Right hindlimb (tissue), 1 donor: ENCODE measurements at regions not wholly inside any gene's neighbourhood (a gene's known extent, or its start where the extent isn't known, plus 50 kb on each side); places are given as distances from the start of the nearest gene placed in this dataset.
"Not testable (repeated sequence)": the region's sequence is repeated elsewhere in the genome, so short reads cannot be mapped to it uniquely, and the experiment has no call there.

Source experiments
- DNase-seq: peaks from one replicate; pipeline ENCODE4 v3.0.0-alpha.2; 2018

GRCh38 chr4:60400593-60400992 is 799.5 kb upstream of the ADGRL3 start:
- no peak for DNase-seq

GRCh38 chr4:60404027-60404426 is 796.1 kb upstream of the ADGRL3 start:
- no peak for DNase-seq

- no peak for DNase-seq
Measured at GRCh38 chr4:60422439-60422838, 777.7 kb upstream of the ADGRL3 start.

DNA sequence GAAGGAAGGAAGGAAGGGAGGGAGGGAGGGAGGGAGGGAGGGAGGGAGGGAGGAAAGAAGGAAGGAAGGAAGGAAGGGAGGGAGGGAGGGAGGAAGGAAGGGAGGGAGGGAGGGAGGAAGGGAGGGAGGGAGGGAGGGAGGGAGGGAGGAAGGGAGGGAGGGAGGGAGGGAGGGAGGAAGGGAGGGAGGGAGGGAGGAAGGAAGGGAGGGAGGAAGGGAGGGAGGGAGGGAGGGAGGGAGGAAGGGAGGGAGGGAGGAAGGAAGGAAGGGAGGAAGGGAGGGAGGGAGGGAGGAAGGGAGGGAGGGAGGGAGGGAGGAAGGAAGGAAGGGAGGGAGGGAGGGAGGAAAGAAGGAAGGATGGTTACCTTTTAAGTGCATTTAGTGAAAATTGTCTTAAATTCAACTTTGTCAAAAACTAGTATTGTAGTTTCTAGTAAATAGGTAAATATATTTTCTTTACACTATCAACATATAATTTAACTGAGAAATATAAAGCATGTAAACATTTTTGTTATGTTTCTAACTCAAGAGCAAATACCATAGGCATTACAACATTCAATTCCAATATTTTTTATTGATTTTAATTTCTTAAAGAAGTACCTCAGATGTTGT is 776.4 kb upstream of the ADGRL3 start:
- DNase-seq = not testable (repeated sequence)

DNA sequence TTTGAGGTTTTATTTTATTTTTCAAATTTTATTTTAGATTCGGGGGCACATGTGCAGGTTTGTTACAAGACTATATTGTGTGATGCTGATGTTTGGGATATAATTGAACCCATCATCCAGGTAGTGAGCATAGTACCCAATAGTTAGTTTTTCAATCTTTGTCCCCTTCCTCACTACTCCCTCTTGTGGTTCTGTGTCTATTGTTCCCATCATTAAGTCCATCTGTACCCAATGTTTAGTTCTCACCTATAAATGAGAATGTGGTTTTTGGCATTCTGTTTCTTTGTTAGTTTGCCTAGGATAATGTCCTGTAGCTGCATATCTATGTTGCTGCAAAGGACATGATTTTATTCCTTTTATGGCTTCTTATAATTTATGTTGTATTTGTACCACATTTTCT is 767.2 kb upstream of the ADGRL3 start:
- DNase-seq = no peak

DNA sequence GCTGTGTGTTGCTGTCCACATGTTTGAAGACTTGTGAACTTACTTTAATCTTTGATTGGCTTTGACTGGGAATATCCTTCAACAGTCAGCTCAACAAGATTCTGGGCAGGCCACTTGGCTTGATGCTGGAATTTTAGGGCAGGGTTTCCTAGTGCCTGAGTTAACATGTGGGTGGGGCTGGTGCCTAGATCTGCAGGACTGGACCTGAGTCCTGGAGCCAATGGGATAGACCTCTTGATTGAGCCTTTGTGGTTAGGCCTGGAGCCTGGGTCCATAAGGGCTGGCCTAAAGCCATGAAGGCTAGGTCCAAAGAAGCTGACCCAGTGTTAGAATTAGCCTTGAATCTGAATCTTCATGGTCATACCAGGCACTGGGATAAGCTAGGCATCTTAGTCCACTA is 757.1 kb upstream of the ADGRL3 start:
- DNase-seq = no peak

DNA sequence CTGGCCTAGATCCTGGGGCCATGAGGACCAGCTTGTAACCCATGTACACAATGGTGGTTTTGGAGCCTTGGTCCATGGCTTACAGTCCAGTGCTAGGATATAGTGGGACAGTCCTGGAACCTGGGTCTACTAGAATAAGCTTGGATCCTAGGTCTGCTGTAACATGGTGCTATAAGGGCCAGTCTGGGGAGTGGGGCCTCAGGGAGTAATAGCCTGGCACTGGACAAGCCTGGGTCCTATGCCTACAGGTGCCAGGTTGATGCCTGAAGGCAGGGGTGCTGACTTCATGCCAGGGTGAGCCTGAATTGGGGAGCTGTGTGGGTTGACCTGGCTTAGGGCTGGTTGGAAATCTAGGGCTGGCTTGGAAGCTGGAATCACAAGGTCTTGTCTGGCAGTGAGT is 756.3 kb upstream of the ADGRL3 start:
- no peak for DNase-seq

DNA sequence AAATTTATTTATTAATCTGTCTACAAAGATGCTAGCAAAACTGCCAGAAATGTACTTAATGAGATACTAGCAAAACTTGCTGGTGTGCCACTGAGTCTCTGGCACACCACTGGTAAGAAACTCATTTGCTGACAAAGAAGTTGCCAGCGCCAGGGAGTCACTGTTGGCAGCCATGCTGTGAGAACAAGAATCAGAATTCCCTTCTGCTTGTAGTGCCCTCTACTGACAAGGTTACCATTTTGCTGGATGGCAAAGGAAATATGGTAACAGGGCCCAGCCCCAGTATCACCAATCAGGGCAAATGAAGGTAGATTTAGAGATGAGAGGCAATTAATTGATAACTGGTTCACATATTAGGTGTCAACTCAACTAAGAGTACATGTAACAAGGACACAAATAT is 750.1 kb upstream of the ADGRL3 start:
- DNase-seq = no peak

DNA sequence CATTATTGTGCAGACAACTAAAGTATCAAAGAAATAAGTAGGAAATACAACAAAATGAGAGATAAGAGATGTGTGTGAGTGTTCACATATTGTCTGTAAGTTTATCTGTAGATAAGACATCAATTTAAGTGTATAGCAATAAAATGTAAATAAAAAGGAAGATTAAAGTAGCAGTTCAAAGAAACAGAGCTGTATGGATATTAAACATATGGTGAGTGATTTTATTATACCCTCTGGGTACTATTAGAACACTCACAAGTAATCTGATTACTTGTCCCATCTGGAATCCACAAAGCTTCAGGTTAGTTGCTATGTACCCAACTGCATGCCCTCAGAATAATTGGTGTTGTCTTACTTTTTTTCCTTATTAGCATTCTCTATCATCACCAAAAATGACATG is 747.9 kb upstream of the ADGRL3 start:
- no peak for DNase-seq

- no peak for DNase-seq
Measured at GRCh38 chr4:60455380-60455779, 744.7 kb upstream of the ADGRL3 start.

GRCh38 chr4:60461551-60461950 is 738.6 kb upstream of the ADGRL3 start:
- no peak for DNase-seq

GRCh38 chr4:60463857-60464502 is 736.1 kb upstream of the ADGRL3 start:
- DNase-seq = no peak

DNA sequence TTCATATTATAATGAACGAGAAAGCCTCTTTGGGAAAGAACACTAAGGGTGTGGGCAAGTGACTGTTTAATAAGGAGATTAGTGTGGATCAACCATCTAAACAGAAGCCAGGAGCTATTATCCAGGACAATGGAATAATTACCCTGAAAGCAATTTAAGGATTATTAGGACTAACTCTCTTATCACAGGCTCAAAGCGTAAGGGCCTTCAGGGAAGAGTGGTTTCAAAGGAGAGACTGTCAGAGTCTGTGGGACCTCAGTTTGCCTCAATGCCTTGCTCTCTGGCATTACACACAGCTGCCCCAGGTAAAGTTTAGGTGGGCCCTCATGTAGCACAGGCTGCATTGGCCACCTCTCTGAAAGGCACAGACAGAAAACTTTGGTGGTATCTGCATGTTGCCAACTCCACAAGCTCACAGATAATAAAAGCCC is 717.2 kb upstream of the ADGRL3 start:
- no peak for DNase-seq

DNA sequence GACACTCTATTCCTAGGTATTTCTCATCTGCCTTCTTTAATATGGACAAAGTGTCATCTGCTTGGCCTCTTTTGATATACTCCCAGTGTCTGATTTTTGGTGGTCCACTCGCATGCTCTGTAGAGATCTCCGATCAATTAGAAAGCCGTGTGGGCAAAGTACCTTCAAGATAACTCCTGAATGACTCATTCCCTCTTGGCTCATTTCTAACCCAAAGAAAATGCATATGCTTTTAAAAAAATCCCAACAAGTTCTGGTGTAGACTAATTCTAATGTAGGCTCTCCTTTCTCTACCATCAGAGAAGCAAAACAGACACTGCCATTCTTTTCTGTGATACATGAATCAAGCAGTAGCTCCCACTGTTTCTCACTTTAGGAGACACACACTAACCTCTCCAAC is 714.9 kb upstream of the ADGRL3 start:
- no peak for DNase-seq

- not testable (repeated sequence) for DNase-seq
Measured at GRCh38 chr4:60487118-60487761, 712.9 kb upstream of the ADGRL3 start.

GRCh38 chr4:60500810-60501209 is 699.3 kb upstream of the ADGRL3 start:
- DNase-seq = no peak

- DNase-seq = no peak
Measured at GRCh38 chr4:60502733-60503132, 697.4 kb upstream of the ADGRL3 start.

- DNase-seq = no peak
Measured at GRCh38 chr4:60506061-60506460, 694.1 kb upstream of the ADGRL3 start.

GRCh38 chr4:60522265-60522664 is 677.9 kb upstream of the ADGRL3 start:
- DNase-seq = no peak

- no peak for DNase-seq
Measured at GRCh38 chr4:60531776-60532379, 668.2 kb upstream of the ADGRL3 start.

DNA sequence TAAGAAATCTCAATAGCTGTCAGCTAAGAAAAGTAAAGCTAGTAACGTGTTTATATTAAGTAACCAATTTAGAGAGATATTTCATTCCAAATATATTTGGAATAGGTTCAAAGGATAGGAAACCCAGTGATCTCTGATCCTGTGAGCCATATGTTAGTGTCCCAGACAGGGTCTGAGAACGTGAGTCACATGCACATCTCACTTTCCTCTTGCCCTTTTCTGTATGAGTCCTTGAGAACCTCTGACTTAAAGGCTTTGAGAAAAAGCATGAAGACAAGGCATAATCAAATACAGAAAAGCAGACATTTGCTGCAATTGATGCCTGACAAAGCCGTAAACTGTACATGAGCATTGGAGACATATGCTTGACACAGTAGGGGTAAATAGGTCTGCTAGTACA is 655.1 kb upstream of the ADGRL3 start:
- no peak for DNase-seq

DNA sequence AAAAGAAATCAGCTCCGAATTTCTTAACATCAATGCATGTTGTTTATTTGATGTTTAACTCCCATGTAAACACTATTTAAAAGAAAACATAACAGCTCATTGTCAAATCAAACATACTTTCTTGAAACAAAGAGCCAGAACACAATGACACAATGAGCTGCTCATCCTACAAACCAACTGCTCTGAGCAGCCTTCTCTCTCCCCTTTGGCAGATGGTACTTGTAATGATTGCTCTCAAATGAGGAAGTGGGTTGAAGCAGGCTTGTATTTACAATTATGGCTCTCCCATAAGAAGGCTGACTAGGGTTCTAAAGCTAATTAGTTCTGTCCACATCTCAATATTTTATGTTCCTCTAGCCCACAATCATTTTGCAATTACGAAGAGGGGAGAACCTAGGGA is 637.8 kb upstream of the ADGRL3 start:
- DNase-seq = no peak

GRCh38 chr4:60565558-60565957 is 634.6 kb upstream of the ADGRL3 start:
- DNase-seq = no peak

- DNase-seq = no peak
Measured at GRCh38 chr4:60575336-60575735, 624.8 kb upstream of the ADGRL3 start.
